Activated T-cell treated with anti-CD3 and anti-CD28 coated beads for 48 hours (primary cell): ENCODE measurements at regions not wholly inside any gene's neighbourhood (a gene's known extent, or its start where the extent isn't known, plus 50 kb on each side); places are given as distances from the start of the nearest gene placed in this dataset.

Experiments
- DNase-seq: peaks from one replicate; pipeline ENCODE4 v3.0.0-alpha.2; 2020; ENCODE audit warnings: low read depth

GRCh38 chr18:46294318-46294717 lies 190.1 kb downstream of the HAUS1 start:
- no peak for DNase-seq

GRCh38 chr18:46294751-46295150 lies 190.6 kb downstream of the HAUS1 start:
- DNase-seq: no peak

GRCh38 chr18:46295416-46295815 lies 191.2 kb downstream of the HAUS1 start:
- DNase-seq: no peak

GRCh38 chr18:46296656-46297055 lies 192.5 kb downstream of the HAUS1 start:
- no peak for DNase-seq

GRCh38 chr18:46297124-46297523 lies 192.9 kb downstream of the HAUS1 start:
- DNase-seq: no peak

GRCh38 chr18:46297621-46298020 lies 193.4 kb downstream of the HAUS1 start:
- DNase-seq: no peak

GRCh38 chr18:46298511-46298910 lies 194.3 kb downstream of the HAUS1 start:
- no peak for DNase-seq

- no peak for DNase-seq
Measured at GRCh38 chr18:46299465-46300008, 195.4 kb downstream of the HAUS1 start.

- DNase-seq: no peak
Measured at GRCh38 chr18:46301081-46301480, 196.9 kb downstream of the HAUS1 start.

- no peak for DNase-seq
Measured at GRCh38 chr18:46301571-46301970, 197.4 kb downstream of the HAUS1 start.

- no peak for DNase-seq
Measured at GRCh38 chr18:46302528-46303485, 198.6 kb downstream of the HAUS1 start.

- no peak for DNase-seq
Measured at GRCh38 chr18:46310258-46310657, 206.1 kb downstream of the HAUS1 start.

GRCh38 chr18:46310675-46311345 lies 206.6 kb downstream of the HAUS1 start:
- DNase-seq: no peak

- no peak for DNase-seq
Measured at GRCh38 chr18:46311491-46311890, 207.3 kb downstream of the HAUS1 start.

- no peak for DNase-seq
Measured at GRCh38 chr18:46312221-46312620, 208.0 kb downstream of the HAUS1 start.

GRCh38 chr18:46313521-46313920 lies 209.3 kb downstream of the HAUS1 start:
- DNase-seq: no peak

GRCh38 chr18:46314011-46314410 lies 209.8 kb downstream of the HAUS1 start:
- DNase-seq: no peak

GRCh38 chr18:46315161-46315560 lies 211.0 kb downstream of the HAUS1 start:
- no peak for DNase-seq

- DNase-seq: no peak
Measured at GRCh38 chr18:46318356-46318755, 214.2 kb downstream of the HAUS1 start.

- no peak for DNase-seq
Measured at GRCh38 chr18:46319783-46320182, 215.6 kb downstream of the HAUS1 start.

GRCh38 chr18:46320297-46320696 lies 216.1 kb downstream of the HAUS1 start:
- no peak for DNase-seq

GRCh38 chr18:46320928-46321711 lies 216.9 kb downstream of the HAUS1 start:
- DNase-seq: no peak
